Psoas muscle (tissue), 7 donors: ENCODE measurements at regions not wholly inside any gene's neighbourhood (a gene's known extent, or its start where the extent isn't known, plus 50 kb on each side); places are given as distances from the start of the nearest gene placed in this dataset.

Experiments used
- ATAC-seq, 4 donors: fragments of 200-7000 bp; cut with Tn5 transposase; one replicate each; pipeline ENCODE4 v1.9.1; 2020; ENCODE audit warnings: moderate library complexity in 3 of 4, mild to moderate bottlenecking in 2 of 4
- DNase-seq, 2 donors: peaks; one replicate each; pipeline ENCODE4 v3.0.0-alpha.2; 2020
- H3K27ac ChIP-seq: fragments of 200-600 bp; one replicate; pipeline ENCODE4 v1.8.0; 2022
- H3K27me3 ChIP-seq, 3 donors: fragments of 200-600 bp in 1 of 3; one replicate each; pipeline versions ENCODE4 v1.6.1 to v1.8.0; 2013 to 2022; ENCODE audit warnings: low read length in 2 of 3, mild to moderate bottlenecking in 2 of 3, moderate library complexity in 1 of 3; ENCODE audit not compliant: insufficient read depth in 3 of 3
- H3K36me3 ChIP-seq, 2 donors: fragments of 200-600 bp in 1 of 2; one replicate each; pipeline versions ENCODE4 v1.6.1 to v1.8.0; 2013 to 2022; ENCODE audit warnings: low read depth in 1 of 2, mild to moderate bottlenecking in 1 of 2, moderate library complexity in 1 of 2; ENCODE audit not compliant: insufficient read depth in 1 of 2
- H3K4me1 ChIP-seq: fragments of 200-600 bp; one replicate; pipeline ENCODE4 v1.8.0; 2022
- H3K4me3 ChIP-seq: fragments of 200-600 bp; one replicate; pipeline ENCODE4 v1.8.0; 2022; ENCODE audit warnings: mild to moderate bottlenecking
- H3K9me3 ChIP-seq: fragments of 200-600 bp; one replicate; pipeline ENCODE4 v1.8.0; 2022
- CTCF ChIP-seq: fragments of 200-600 bp; IDR thresholded peaks from one replicate; pipeline ENCODE4 v1.8.0; 2022; ENCODE audit warnings: antibody characterized with exemption
- WGBS, 3 donors: extraction: QIAGEN DNeasy Blood & Tissue Kit; methylation state at CpG; one replicate each; pipeline versions ENCODE4 v1.1.6 to v1.1.7; 2013; 5-methylcytosine and 5-hydroxymethylcytosine counted together
- intact Hi-C, 2 donors: fragments of 100-400 bp; cut with DNase I; formaldehyde crosslinking; loops; one replicate each; pipeline versions ENCODE4 v1.11.0 to v1.14.2; 2022
- donor health status: healthy with polysubstance abuse.
- donor health status: DM: no; HTN: no; CAD: no; lungs with moderate emphysema.
- donor health status: Bipolar disorder and iron deficiency.
- donor health status: healthy.
- donor health status: DM: yes; HTN: yes; CAD: no.
- donor health status: DM: no; HTN: no; CAD: no.
- donor health status: DM: yes; HTN: yes; CAD: no.

- Histone ChIP-seq H3K27ac (no peak overlapping the region), H3K4me1 (no peaks in the 10 kb centered on the region), H3K36me3 (no peaks in the 10 kb centered on the region), H3K27me3 (no peaks in the 10 kb centered on the region), H3K9me3 (no peaks in the 10 kb centered on the region), H3K4me3 (no peak overlapping the region)
- ATAC-seq (no peak), DNase-seq (no peak)
- no peak for TF ChIP-seq CTCF
- intact Hi-C loops = no loop called here
- WGBS, 3 donors = 46 to 53% (median 48%) methylated on average over 8 of the region's 8 CpGs
These were observed 519.4 kb upstream of the DSEL start for GRCh38 chr18:68035774-68036522.

DNA sequence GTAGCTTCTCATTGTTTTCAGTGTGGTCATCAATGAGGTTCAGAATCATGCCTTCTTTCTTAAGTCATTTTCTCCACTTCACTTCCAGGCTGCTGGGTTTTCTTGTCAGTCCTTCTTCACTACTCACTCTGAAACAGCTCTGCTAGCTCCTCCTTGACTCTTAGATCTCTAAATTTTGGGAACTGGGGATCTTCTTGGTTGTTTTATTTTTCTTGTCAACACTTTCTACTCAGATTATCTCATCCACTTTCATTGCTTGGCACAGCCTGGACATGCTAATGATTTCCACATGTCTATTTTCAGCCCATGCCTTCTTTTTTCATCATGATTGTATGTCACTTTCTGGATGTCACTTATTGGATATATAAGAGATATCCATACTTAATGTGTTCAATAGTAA, 517.8 kb upstream of the DSEL start:
- Histone ChIP-seq H3K27ac (no peak overlapping the region), H3K36me3 (no peaks in the 10 kb centered on the region), H3K4me1 (no peaks in the 10 kb centered on the region), H3K4me3 (no peak overlapping the region), H3K27me3 (no peaks in the 10 kb centered on the region), H3K9me3 (no peaks in the 10 kb centered on the region)
- intact Hi-C loops = no loop called here
- no peak for DNase-seq
- TF ChIP-seq CTCF = no peak
- ATAC-seq = no peak

GRCh38 chr18:68033466-68033865, 516.9 kb upstream of the DSEL start:
- WGBS, 3 donors = 55 to 66% (median 57%) methylated on average over 5 of the region's 5 CpGs
- Histone ChIP-seq H3K36me3 (no peaks in the 10 kb centered on the region), H3K4me1 (no peaks in the 10 kb centered on the region), H3K4me3 (no peak overlapping the region), H3K9me3 (no peaks in the 10 kb centered on the region), H3K27ac (no peak overlapping the region), H3K27me3 (no peaks in the 10 kb centered on the region)
- intact Hi-C loops = no loop called here
- no peak for TF ChIP-seq CTCF
- ATAC-seq (no peak), DNase-seq (no peak)

DNA sequence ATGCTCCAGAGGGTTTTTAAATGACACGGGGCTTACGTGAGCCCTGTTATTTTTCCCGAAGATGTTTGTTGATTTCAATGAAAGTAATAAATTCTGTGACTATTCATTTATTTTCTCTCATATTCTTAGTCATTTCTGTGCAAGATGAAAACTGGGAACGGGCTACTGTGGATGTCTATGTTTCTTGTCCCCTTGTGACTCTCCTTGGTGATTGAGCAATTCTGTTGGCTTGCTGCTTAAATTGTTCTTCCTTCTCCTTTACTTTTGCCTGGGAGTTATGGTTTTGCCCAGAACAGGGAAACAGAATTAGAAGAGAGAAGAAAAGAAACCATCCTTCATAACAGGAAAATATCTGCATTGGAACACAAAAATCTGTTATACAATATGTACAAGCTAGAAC, 508.2 kb upstream of the DSEL start:
- TF ChIP-seq CTCF = no peak
- H3K27me3 ChIP-seq = no peaks in the 10 kb centered on the region
- ATAC-seq (no peak), DNase-seq (no peak)
- no peaks in the 10 kb centered on the region for H3K36me3 ChIP-seq
- H3K27ac ChIP-seq = no peak overlapping the region
- H3K9me3 ChIP-seq = no peaks in the 10 kb centered on the region
- H3K4me3 ChIP-seq = no peak overlapping the region
- WGBS, 3 donors = 33 to 59% (median 36%) methylated on average over 4 of the region's 4 CpGs
- no peaks in the 10 kb centered on the region for H3K4me1 ChIP-seq
- intact Hi-C loops = no loop called here

DNA sequence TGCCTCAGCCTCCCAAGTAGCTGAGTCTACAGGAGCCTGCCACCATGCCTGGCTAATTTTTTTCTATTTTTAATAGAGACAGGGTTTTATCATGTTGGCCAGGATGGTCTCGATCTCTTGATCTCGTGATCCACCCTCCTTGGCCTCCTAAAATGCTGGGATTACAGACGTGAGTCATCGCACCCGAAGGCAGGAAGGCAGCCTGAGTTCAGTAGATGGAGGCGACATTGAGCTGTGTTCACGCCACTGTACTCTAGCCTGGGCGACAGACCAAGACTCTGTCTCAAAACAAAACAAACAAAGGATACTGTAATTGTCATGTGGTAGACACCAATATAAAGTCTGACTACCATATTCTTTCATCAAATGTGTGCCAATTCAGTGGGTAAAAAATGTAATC, 500.9 kb upstream of the DSEL start:
- 85 to 89% (median 88%) methylated on average over 8 of the region's 8 CpGs for WGBS, 3 donors
- DNase-seq = no peak
- H3K27me3 ChIP-seq = no peaks in the 10 kb centered on the region
- H3K36me3 ChIP-seq = no peaks in the 10 kb centered on the region
- no peak overlapping the region for H3K27ac ChIP-seq
- intact Hi-C loops = no loop called here
- no peaks in the 10 kb centered on the region for H3K4me1 ChIP-seq
- H3K9me3 ChIP-seq = no peaks in the 10 kb centered on the region
- no peak overlapping the region for H3K4me3 ChIP-seq
- TF ChIP-seq CTCF = no peak
- ATAC-seq = no peak
